Caco-2 (cell line): ENCODE measurements at regions not wholly inside any gene's neighbourhood (a gene's known extent, or its start where the extent isn't known, plus 50 kb on each side); places are given as distances from the start of the nearest gene placed in this dataset.

Experiments
- BruUV-seq: library from RNA; stranded (reverse); fragments of 400-500 nt; replicated peaks from 2 replicates; lab custom pipeline; 2021; lab: Mats Ljungman, UMichigan
- CTCF ChIA-PET: fragments of 300-600 bp; sonication (Branson Sonifier 250); formaldehyde crosslinking; loops from one replicate; lab custom pipeline; 2022; ENCODE audit warnings: antibody characterized with exemption; lab: Charles Lee
- POLR2A ChIA-PET: fragments of 300-600 bp; sonication (Branson Sonifier 250); formaldehyde crosslinking; loops from one replicate; lab custom pipeline; 2022; ENCODE audit warnings: antibody characterized with exemption; lab: Charles Lee
- DNase-seq, 2 experiments: peaks; one replicate each; pipeline versions ENCODE4 v3.0.0 to v3.0.0-alpha.2; 2020 to 2022
- H3K27me3 ChIP-seq: replicated peaks from 2 replicates; pipeline ENCODE4 v1.6.0; 2011; ENCODE audit warnings: low read length; ENCODE audit not compliant: control insufficient read depth, insufficient read depth
- H3K36me3 ChIP-seq: 2 replicates; pipeline ENCODE4 v1.5.1; 2011; ENCODE audit warnings: low read length; ENCODE audit not compliant: control insufficient read depth, insufficient read depth
- H3K4me1 ChIP-seq: fragments of 250-450 bp; sonication (Bioruptor Pico); 2 replicates; pipeline ENCODE4 v1.5.1; 2020; ENCODE audit warnings: mild to moderate bottlenecking
- H3K4me3 ChIP-seq: 2 replicates; pipeline ENCODE4 v1.5.1; 2011; ENCODE audit warnings: low read depth, mild to moderate bottlenecking, control low read depth, low read length
- H3K9me3 ChIP-seq: fragments of 250-450 bp; sonication (Bioruptor Pico); 2 replicates; pipeline ENCODE4 v1.5.1; 2020; ENCODE audit warnings: mild to moderate bottlenecking, moderate library complexity
- H3K27ac Mint-ChIP-seq: one replicate; pipeline ENCODE4 v1.8.0; 2022; ENCODE audit warnings: mixed read lengths; ENCODE audit not compliant: unreplicated experiment
- H3K27me3 Mint-ChIP-seq: one replicate; pipeline ENCODE4 v1.8.0; 2022; ENCODE audit warnings: mixed read lengths; ENCODE audit not compliant: insufficient read depth, unreplicated experiment
- H3K36me3 Mint-ChIP-seq: one replicate; pipeline ENCODE4 v1.8.0; 2022; ENCODE audit warnings: mild to moderate bottlenecking, mixed read lengths; ENCODE audit not compliant: insufficient read depth, unreplicated experiment
- H3K4me1 Mint-ChIP-seq: one replicate; pipeline ENCODE4 v1.8.0; 2022; ENCODE audit warnings: low read depth, mixed read lengths; ENCODE audit not compliant: unreplicated experiment
- H3K4me3 Mint-ChIP-seq: one replicate; pipeline ENCODE4 v1.8.0; 2022; ENCODE audit warnings: mild to moderate bottlenecking, moderate library complexity, mixed read lengths; ENCODE audit not compliant: unreplicated experiment
- H3K9me3 Mint-ChIP-seq: one replicate; pipeline ENCODE4 v1.8.0; 2022; ENCODE audit warnings: mixed read lengths; ENCODE audit not compliant: unreplicated experiment
- intact Hi-C: fragments of 100-400 bp; cut with micrococcal nuclease; formaldehyde crosslinking; loops from one replicate; pipeline ENCODE4 v1.10.0; 2022; ENCODE audit not compliant: unreplicated experiment
- TF ChIP-seq, protein P1 (sequence below), 2 experiments: fragments of 200-600 bp in 1 of 2; IDR thresholded peaks; 1 replicate in 1 of 2; 2 replicates in 1 of 2; pipeline versions ENCODE4 v1.5.1 to v1.8.0; 2011 to 2022; ENCODE audit warnings: antibody characterized with exemption in 1 of 2, control low read depth in 1 of 2, inconsistent platforms in 1 of 2, low read depth in 1 of 2, low read length in 1 of 2, mild to moderate bottlenecking in 1 of 2, moderate library complexity in 1 of 2; ENCODE audit not compliant: insufficient read depth in 1 of 2, severe bottlenecking in 1 of 2, unreplicated experiment in 1 of 2

DNA sequence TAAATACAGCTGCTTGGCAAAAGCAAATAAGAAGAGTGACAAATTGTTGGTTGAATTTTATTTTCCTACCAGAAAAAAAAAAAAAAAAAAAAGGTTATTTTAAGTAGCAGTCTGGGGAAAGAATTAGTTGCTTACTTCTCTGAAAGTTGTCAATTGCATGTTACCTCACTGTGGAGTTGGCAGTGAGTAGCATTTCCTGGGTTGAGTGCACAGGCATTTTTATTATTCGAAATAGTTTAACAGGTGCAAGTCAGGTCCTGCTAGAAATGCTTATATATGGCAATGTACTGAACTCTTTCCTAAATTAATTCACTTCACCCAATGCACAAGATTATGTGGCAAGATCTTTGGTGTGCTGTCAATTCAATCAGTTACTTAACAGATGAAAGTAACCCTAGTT lies 680.6 kb downstream of the EPHA3 start:
- H3K4me3 Mint-ChIP-seq = no peak overlapping the region
- ChIA-PET POLR2A (no interaction called here), CTCF (no interaction called here)
- no peaks in the 10 kb centered on the region for H3K27me3 Mint-ChIP-seq
- no peaks in the 10 kb centered on the region for H3K9me3 Mint-ChIP-seq
- intact Hi-C loops = no loop called here
- no peak overlapping the region for H3K27ac Mint-ChIP-seq
- no peaks in the 10 kb centered on the region for H3K4me1 Mint-ChIP-seq
- no peak for DNase-seq
- no peak overlapping the region for H3K4me3 ChIP-seq
- H3K4me1 ChIP-seq = no peaks in the 10 kb centered on the region
- no peaks in the 10 kb centered on the region for H3K9me3 ChIP-seq
- no peaks in the 10 kb centered on the region for H3K27me3 ChIP-seq
- H3K36me3 Mint-ChIP-seq = no peaks in the 10 kb centered on the region
- BruUV-seq = no TSS peak
- no peaks in the 10 kb centered on the region for H3K36me3 ChIP-seq
- TF ChIP-seq, protein P1, sequence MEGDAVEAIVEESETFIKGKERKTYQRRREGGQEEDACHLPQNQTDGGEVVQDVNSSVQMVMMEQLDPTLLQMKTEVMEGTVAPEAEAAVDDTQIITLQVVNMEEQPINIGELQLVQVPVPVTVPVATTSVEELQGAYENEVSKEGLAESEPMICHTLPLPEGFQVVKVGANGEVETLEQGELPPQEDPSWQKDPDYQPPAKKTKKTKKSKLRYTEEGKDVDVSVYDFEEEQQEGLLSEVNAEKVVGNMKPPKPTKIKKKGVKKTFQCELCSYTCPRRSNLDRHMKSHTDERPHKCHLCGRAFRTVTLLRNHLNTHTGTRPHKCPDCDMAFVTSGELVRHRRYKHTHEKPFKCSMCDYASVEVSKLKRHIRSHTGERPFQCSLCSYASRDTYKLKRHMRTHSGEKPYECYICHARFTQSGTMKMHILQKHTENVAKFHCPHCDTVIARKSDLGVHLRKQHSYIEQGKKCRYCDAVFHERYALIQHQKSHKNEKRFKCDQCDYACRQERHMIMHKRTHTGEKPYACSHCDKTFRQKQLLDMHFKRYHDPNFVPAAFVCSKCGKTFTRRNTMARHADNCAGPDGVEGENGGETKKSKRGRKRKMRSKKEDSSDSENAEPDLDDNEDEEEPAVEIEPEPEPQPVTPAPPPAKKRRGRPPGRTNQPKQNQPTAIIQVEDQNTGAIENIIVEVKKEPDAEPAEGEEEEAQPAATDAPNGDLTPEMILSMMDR (IDR thresholded peaks at IDR 0.05; ENCODE audit: insufficient read depth in 1 of 2, low read depth in 1 of 2, low read length in 1 of 2, severe bottlenecking in 1 of 2, unreplicated experiment in 1 of 2) = no peak

DNA sequence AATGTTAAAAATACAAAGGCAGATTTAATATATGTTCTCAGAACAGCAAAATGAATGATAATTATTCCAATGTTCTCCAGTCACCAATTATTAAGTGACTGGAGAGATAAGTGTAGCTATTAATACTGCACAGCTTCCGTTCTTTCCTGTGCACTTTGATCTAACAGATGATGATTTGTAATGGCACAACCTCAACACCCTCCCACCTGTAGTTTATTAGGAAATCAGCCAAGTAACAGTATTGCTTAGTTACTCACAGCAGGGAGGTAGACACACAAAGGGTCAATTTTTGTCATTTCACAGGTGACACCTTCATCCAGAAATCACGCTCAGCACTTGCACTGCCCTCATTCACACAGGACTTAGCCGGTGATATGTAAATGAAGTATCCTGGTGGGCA lies 688.1 kb downstream of the EPHA3 start:
- no peaks in the 10 kb centered on the region for H3K36me3 Mint-ChIP-seq
- no peaks in the 10 kb centered on the region for H3K9me3 Mint-ChIP-seq
- no peaks in the 10 kb centered on the region for H3K4me1 Mint-ChIP-seq
- H3K4me3 Mint-ChIP-seq = no peak overlapping the region
- Histone ChIP-seq H3K36me3 (no peaks in the 10 kb centered on the region), H3K4me3 (no peak overlapping the region), H3K9me3 (no peaks in the 10 kb centered on the region), H3K4me1 (no peaks in the 10 kb centered on the region), H3K27me3 (no peaks in the 10 kb centered on the region)
- ChIA-PET POLR2A (no interaction called here), CTCF (no interaction called here)
- TF ChIP-seq, protein P1 (IDR thresholded peaks at IDR 0.05; ENCODE audit: insufficient read depth in 1 of 2, low read depth in 1 of 2, low read length in 1 of 2, severe bottlenecking in 1 of 2, unreplicated experiment in 1 of 2) = no peak
- intact Hi-C loops = no loop called here
- no peak overlapping the region for H3K27ac Mint-ChIP-seq
- DNase-seq = no peak
- no TSS peak for BruUV-seq
- H3K27me3 Mint-ChIP-seq = no peaks in the 10 kb centered on the region

DNA sequence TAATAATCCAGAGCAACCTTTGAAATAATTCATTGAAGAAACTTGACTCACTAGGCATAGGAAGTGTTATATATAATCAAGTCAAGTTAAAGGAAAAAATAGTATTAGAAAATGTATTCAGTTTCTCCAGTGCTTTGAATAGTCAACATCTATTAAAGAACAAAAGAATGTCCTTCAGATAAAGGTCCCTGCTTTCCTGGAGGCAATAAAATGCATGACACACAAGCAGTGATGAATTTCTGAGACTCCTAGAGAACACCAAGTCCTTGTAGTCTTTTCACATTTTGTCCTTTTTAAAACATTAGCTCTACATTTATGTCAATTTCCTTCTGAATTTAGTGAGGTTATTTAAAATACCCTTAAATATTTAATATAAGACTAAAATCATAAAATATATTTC lies 695.5 kb downstream of the EPHA3 start:
- no TSS peak for BruUV-seq
- TF ChIP-seq, protein P1 (IDR thresholded peaks at IDR 0.05; ENCODE audit: insufficient read depth in 1 of 2, low read depth in 1 of 2, low read length in 1 of 2, severe bottlenecking in 1 of 2, unreplicated experiment in 1 of 2) = no peak
- no peaks in the 10 kb centered on the region for H3K27me3 Mint-ChIP-seq

More for the DNA sequence above, 695.5 kb downstream of the EPHA3 start:
- H3K9me3 Mint-ChIP-seq = no peaks in the 10 kb centered on the region
- no peak overlapping the region for H3K4me3 Mint-ChIP-seq
- Histone ChIP-seq H3K36me3 (no peaks in the 10 kb centered on the region), H3K4me1 (no peaks in the 10 kb centered on the region), H3K9me3 (no peaks in the 10 kb centered on the region), H3K27me3 (no peaks in the 10 kb centered on the region), H3K4me3 (no peak overlapping the region)
- no peak for DNase-seq
- POLR2A ChIA-PET = no interaction called here
- intact Hi-C loops = no loop called here
- H3K36me3 Mint-ChIP-seq = no peaks in the 10 kb centered on the region
- CTCF ChIA-PET = no interaction called here
- H3K4me1 Mint-ChIP-seq = no peaks in the 10 kb centered on the region
- H3K27ac Mint-ChIP-seq = no peak overlapping the region
